ENCODE measurements at regions not wholly inside any gene's neighbourhood (a gene's known extent, or its start where the extent isn't known, plus 50 kb on each side); places are given as distances from the start of the nearest gene placed in this dataset.
A peak's percentile ranks its signal among the peaks of the same experiment; 100 is the strongest.

GRCh38 chr2:29995241-29995640 lies 73.9 kb upstream of the ALK start:
- no peak for DNase-seq (ENCODE audit: low read depth)
- no peak for TF ChIP-seq CTCF (conservative IDR thresholded peaks at IDR 0.05; ENCODE audit: low read depth, low read length)
- no peak overlapping the region for H3K4me3 ChIP-seq (ENCODE audit: low read depth, low read length)

GRCh38 chr2:30003128-30003527 lies 81.7 kb upstream of the ALK start:
- H3K4me3 ChIP-seq (ENCODE audit: low read depth, low read length) = no peak overlapping the region
- no peak for TF ChIP-seq CTCF (conservative IDR thresholded peaks at IDR 0.05; ENCODE audit: low read depth, low read length)
- no peak for DNase-seq (ENCODE audit: low read depth)

GRCh38 chr2:30022444-30023071 lies 101.2 kb upstream of the ALK start:
- no peak for DNase-seq (ENCODE audit: low read depth)
- H3K4me3 ChIP-seq (ENCODE audit: low read depth, low read length) = no peak overlapping the region
- TF ChIP-seq CTCF (conservative IDR thresholded peaks at IDR 0.05; ENCODE audit: low read depth, low read length) = no peak

- no peak for DNase-seq (ENCODE audit: low read depth)
- no peak for TF ChIP-seq CTCF (conservative IDR thresholded peaks at IDR 0.05; ENCODE audit: low read depth, low read length)
- H3K4me3 ChIP-seq (ENCODE audit: low read depth, low read length) = no peak overlapping the region
Measured at GRCh38 chr2:30024281-30024680, 102.9 kb upstream of the ALK start.

- peak; percentile 90 for TF ChIP-seq CTCF (conservative IDR thresholded peaks at IDR 0.05; ENCODE audit: low read depth, low read length)
- no peak overlapping the region for H3K4me3 ChIP-seq (ENCODE audit: low read depth, low read length)
- peak; percentile 1 for DNase-seq (ENCODE audit: low read depth)
Measured at GRCh38 chr2:30026091-30027055, 105.0 kb upstream of the ALK start.

GRCh38 chr2:30029804-30030203 lies 108.4 kb upstream of the ALK start:
- TF ChIP-seq CTCF (conservative IDR thresholded peaks at IDR 0.05; ENCODE audit: low read depth, low read length) = no peak
- no peak for DNase-seq (ENCODE audit: low read depth)
- no peak overlapping the region for H3K4me3 ChIP-seq (ENCODE audit: low read depth, low read length)

All from epithelial cell of proximal tubule (primary cell).